B cell (primary cell): ENCODE measurements at regions not wholly inside any gene's neighbourhood (a gene's known extent, or its start where the extent isn't known, plus 50 kb on each side); places are given as distances from the start of the nearest gene placed in this dataset.

Experiments used
- CTCF ChIP-seq: fragments of 200-600 bp; IDR thresholded peaks from one replicate; pipeline ENCODE4 v1.8.0; 2022; ENCODE audit warnings: antibody characterized with exemption, mild to moderate bottlenecking
- EZH2 ChIP-seq: IDR thresholded peaks from 2 replicates; pipeline ENCODE4 v1.6.1; 2012; ENCODE audit warnings: borderline replicate concordance, low read depth, mild to moderate bottlenecking, moderate library complexity, low read length; ENCODE audit not compliant: insufficient read depth, poor library complexity, severe bottlenecking

GRCh38 chr5:18219241-18219640 is 585.0 kb downstream of the TAF11L14 start:
- no peak for TF ChIP-seq CTCF
- TF ChIP-seq EZH2, result no peak
